SK-N-SH (cell line): ENCODE measurements at regions not wholly inside any gene's neighbourhood (a gene's known extent, or its start where the extent isn't known, plus 50 kb on each side); places are given as distances from the start of the nearest gene placed in this dataset.

Source experiments
- CTCF ChIA-PET: fragments of 300-600, 350-600 bp; formaldehyde crosslinking; extraction: SDS; loops from one replicate; lab custom pipeline; 2021; lab: Yijun Ruan, JAX
- POLR2A ChIA-PET: fragments of 350-600 bp; sonication (Branson Sonifier 250); formaldehyde crosslinking; extraction: SDS; loops from one replicate; lab custom pipeline; 2020; ENCODE audit warnings: antibody characterized with exemption, inconsistent platforms; lab: Yijun Ruan, JAX
- DNase-seq: peaks from one replicate; pipeline ENCODE4 v3.0.0; 2012
- H2AFZ ChIP-seq: fragments of 200-600 bp; sonication (generic); 2 replicates; pipeline ENCODE4 v1.8.1; 2016; ENCODE audit warnings: antibody characterized with exemption, mild to moderate bottlenecking, low read depth
- H3F3A ChIP-seq: fragments of 200-600 bp; sonication (generic); replicated peaks from 2 replicates; pipeline ENCODE3; 2016; ENCODE audit warnings: antibody characterized with exemption, mild to moderate bottlenecking; ENCODE audit not compliant: insufficient read depth
- H3K27ac ChIP-seq, 2 experiments: fragments of 200-500 bp in 1 of 2; fragments of 200-600 bp in 1 of 2; sonication (Bioruptor generic) in 1 of 2; sonication (generic), shearing (Covaris generic) in 1 of 2; 2 replicates each; pipeline versions ENCODE4 v1.5.1 to v1.6.1; 2014 to 2016; ENCODE audit warnings: low read depth in 2 of 2, inconsistent platforms in 1 of 2, low read length in 1 of 2, mild to moderate bottlenecking in 1 of 2, mixed read lengths in 1 of 2
- H3K27me3 ChIP-seq: fragments of 200-600 bp; sonication (generic), shearing (Covaris generic); 2 replicates; pipeline ENCODE4 v1.6.1; 2016; ENCODE audit warnings: mixed run types; ENCODE audit not compliant: insufficient read depth
- H3K36me3 ChIP-seq, 2 experiments: fragments of 200-500 bp in 1 of 2; fragments of 200-600 bp in 1 of 2; sonication (Bioruptor generic) in 1 of 2; sonication (generic) in 1 of 2; replicated peaks in 1 of 2; 2 replicates each; pipeline versions ENCODE3 to v1.5.1; 2014 to 2016; ENCODE audit warnings: low read length in 1 of 2, mild to moderate bottlenecking in 1 of 2; ENCODE audit not compliant: insufficient read depth in 2 of 2, control insufficient read depth in 1 of 2
- H3K4me1 ChIP-seq, 2 experiments: fragments of 200-500 bp in 1 of 2; fragments of 200-600 bp in 1 of 2; sonication (Bioruptor generic) in 1 of 2; sonication (generic), shearing (Covaris generic) in 1 of 2; 2 replicates each; pipeline versions ENCODE4 v1.5.1 to v1.6.1; 2014 to 2016; ENCODE audit warnings: low read depth in 1 of 2, low read length in 1 of 2, mixed run types in 1 of 2; ENCODE audit not compliant: insufficient read depth in 2 of 2, control insufficient read depth in 1 of 2
- H3K4me2 ChIP-seq: fragments of 200-600 bp; sonication (generic), shearing (Covaris generic); 2 replicates; pipeline ENCODE4 v1.6.1; 2017; ENCODE audit warnings: mixed run types
- H3K4me3 ChIP-seq, 2 experiments: fragments of 200-500 bp in 1 of 2; fragments of 200-600 bp in 1 of 2; sonication (Bioruptor generic) in 1 of 2; sonication (generic), shearing (Covaris generic) in 1 of 2; 2 replicates each; pipeline versions ENCODE4 v1.5.1 to v1.8.1; 2014 to 2016; ENCODE audit warnings: low read depth in 2 of 2, inconsistent platforms in 1 of 2, low read length in 1 of 2, mild to moderate bottlenecking in 1 of 2, mixed read lengths in 1 of 2, moderate library complexity in 1 of 2
- H3K79me2 ChIP-seq: fragments of 200-600 bp; sonication (generic); 2 replicates; pipeline ENCODE4 v1.8.1; 2017; ENCODE audit warnings: mild to moderate bottlenecking; ENCODE audit not compliant: insufficient read depth
- H3K9ac ChIP-seq: fragments of 200-600 bp; sonication (generic); 2 replicates; pipeline ENCODE4 v1.6.1; 2017; ENCODE audit warnings: mixed run types
- H3K9me2 ChIP-seq: fragments of 200-600 bp; sonication (generic); 2 replicates; pipeline ENCODE4 v1.6.1; 2017; ENCODE audit warnings: mixed run types
- H3K9me3 ChIP-seq: fragments of 200-600 bp; sonication (generic); 2 replicates; pipeline ENCODE4 v1.6.1; 2017; ENCODE audit warnings: mixed run types, mild to moderate bottlenecking, moderate library complexity
- H4K20me1 ChIP-seq: fragments of 200-600 bp; sonication (generic); 2 replicates; pipeline ENCODE4 v1.6.1; 2017; ENCODE audit warnings: mild to moderate bottlenecking, mixed run types; ENCODE audit not compliant: insufficient read depth
- EZH2phosphoT487 ChIP-seq: fragments of 200-600 bp; sonication (generic); IDR thresholded peaks from 2 replicates; pipeline ENCODE4 v1.6.1; 2017; ENCODE audit warnings: low read depth, mixed run types, mild to moderate bottlenecking, antibody characterized with exemption, moderate library complexity, borderline replicate concordance
- FOXJ3 ChIP-seq: sonication (generic); formaldehyde crosslinking; IDR thresholded peaks from 2 replicates; pipeline ENCODE4 v1.5.1; 2020; ENCODE audit warnings: mild to moderate bottlenecking, missing genetic modification reagents
- GABPA ChIP-seq: IDR thresholded peaks from 2 replicates; pipeline ENCODE4 v1.4.0; 2012; ENCODE audit warnings: low read depth, mild to moderate bottlenecking
- GATA2 ChIP-seq: sonication (generic); formaldehyde crosslinking; IDR thresholded peaks from 2 replicates; pipeline ENCODE4 v1.5.0; 2020; ENCODE audit warnings: mild to moderate bottlenecking, missing genetic modification reagents
- MXI1 ChIP-seq: IDR thresholded peaks from 2 replicates; pipeline ENCODE4 v1.6.1; 2012; ENCODE audit warnings: mild to moderate bottlenecking, low read depth, low read length, improper control_type of control experiment
- NRF1 ChIP-seq: IDR thresholded peaks from 2 replicates; pipeline ENCODE4 v1.6.1; 2012; ENCODE audit warnings: low read depth, mild to moderate bottlenecking, low read length
- PBX3 ChIP-seq: IDR thresholded peaks from 2 replicates; pipeline ENCODE4; 2012
- POLR2AphosphoS5 ChIP-seq: IDR thresholded peaks from 2 replicates; pipeline ENCODE4 v1.6.1; 2012; ENCODE audit warnings: low read depth, low read length
- RCOR1 ChIP-seq: fragments of 150-350 bp; IDR thresholded peaks from 2 replicates; pipeline ENCODE4 v1.6.1; 2017; ENCODE audit warnings: antibody characterized with exemption, low read length
- TCF12 ChIP-seq: IDR thresholded peaks from 2 replicates; pipeline ENCODE4 v1.4.0; 2012
- WGBS: methylation state at CpG from one replicate; pipeline ENCODE4 v1.1.6; 2017; ENCODE audit warnings: low lambda C conversion rate; 5-methylcytosine and 5-hydroxymethylcytosine counted together
- TF ChIP-seq, protein P1 (sequence below): fragments of 150-350 bp; IDR thresholded peaks from 2 replicates; pipeline ENCODE4 v1.6.1; 2017; ENCODE audit warnings: antibody characterized with exemption, low read length, low read depth, borderline replicate concordance
- TF ChIP-seq, protein P2 (sequence below): fragments of 150-350 bp; IDR thresholded peaks from 2 replicates; pipeline ENCODE4 v1.6.1; 2016; ENCODE audit warnings: mild to moderate bottlenecking, low read depth, low read length
- TF ChIP-seq, protein P3 (sequence below): fragments of 200-600 bp; sonication (generic); IDR thresholded peaks from 2 replicates; pipeline ENCODE4 v1.6.1; 2017; ENCODE audit warnings: antibody characterized with exemption, mild to moderate bottlenecking, moderate library complexity

GRCh38 chr5:4699592-4699991, 440.5 kb upstream of the ADAMTS16 start:
- H3K4me2 ChIP-seq = 0 out of 2 replicates have a peak overlapping the region, but pooled peaks have one; percentile 34

More at GRCh38 chr5:4699592-4699991, 440.5 kb upstream of the ADAMTS16 start:
- H3K27ac ChIP-seq = no peak overlapping the region
- 8% methylated on average over 6 of the region's 6 CpGs for WGBS
- H3F3A ChIP-seq = no peaks in the 10 kb centered on the region
- no peak overlapping the region for H2AFZ ChIP-seq
- H3K9me3 ChIP-seq = no peaks in the 10 kb centered on the region
- DNase-seq = no peak
- 0 out of 4 replicates have a peak, but pooled peaks cover 0 to 4% of the 10 kb centered on the region in 2 experiments for H3K4me1 ChIP-seq
- TF ChIP-seq GATA2 (CRISPR knock-in tag) (no peak), NRF1 (no peak), FOXJ3 (CRISPR knock-in tag) (no peak), EZH2phosphoT487 (no peak), GABPA (no peak), MXI1 (no peak), PBX3 (no peak), TCF12 (no peak), POLR2AphosphoS5 (no peak), RCOR1 (no peak)
- TF ChIP-seq, protein P1, sequence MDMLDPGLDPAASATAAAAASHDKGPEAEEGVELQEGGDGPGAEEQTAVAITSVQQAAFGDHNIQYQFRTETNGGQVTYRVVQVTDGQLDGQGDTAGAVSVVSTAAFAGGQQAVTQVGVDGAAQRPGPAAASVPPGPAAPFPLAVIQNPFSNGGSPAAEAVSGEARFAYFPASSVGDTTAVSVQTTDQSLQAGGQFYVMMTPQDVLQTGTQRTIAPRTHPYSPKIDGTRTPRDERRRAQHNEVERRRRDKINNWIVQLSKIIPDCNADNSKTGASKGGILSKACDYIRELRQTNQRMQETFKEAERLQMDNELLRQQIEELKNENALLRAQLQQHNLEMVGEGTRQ = no peak
- TF ChIP-seq, protein P2, sequence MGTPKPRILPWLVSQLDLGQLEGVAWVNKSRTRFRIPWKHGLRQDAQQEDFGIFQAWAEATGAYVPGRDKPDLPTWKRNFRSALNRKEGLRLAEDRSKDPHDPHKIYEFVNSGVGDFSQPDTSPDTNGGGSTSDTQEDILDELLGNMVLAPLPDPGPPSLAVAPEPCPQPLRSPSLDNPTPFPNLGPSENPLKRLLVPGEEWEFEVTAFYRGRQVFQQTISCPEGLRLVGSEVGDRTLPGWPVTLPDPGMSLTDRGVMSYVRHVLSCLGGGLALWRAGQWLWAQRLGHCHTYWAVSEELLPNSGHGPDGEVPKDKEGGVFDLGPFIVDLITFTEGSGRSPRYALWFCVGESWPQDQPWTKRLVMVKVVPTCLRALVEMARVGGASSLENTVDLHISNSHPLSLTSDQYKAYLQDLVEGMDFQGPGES = no peak
- TF ChIP-seq, protein P3, sequence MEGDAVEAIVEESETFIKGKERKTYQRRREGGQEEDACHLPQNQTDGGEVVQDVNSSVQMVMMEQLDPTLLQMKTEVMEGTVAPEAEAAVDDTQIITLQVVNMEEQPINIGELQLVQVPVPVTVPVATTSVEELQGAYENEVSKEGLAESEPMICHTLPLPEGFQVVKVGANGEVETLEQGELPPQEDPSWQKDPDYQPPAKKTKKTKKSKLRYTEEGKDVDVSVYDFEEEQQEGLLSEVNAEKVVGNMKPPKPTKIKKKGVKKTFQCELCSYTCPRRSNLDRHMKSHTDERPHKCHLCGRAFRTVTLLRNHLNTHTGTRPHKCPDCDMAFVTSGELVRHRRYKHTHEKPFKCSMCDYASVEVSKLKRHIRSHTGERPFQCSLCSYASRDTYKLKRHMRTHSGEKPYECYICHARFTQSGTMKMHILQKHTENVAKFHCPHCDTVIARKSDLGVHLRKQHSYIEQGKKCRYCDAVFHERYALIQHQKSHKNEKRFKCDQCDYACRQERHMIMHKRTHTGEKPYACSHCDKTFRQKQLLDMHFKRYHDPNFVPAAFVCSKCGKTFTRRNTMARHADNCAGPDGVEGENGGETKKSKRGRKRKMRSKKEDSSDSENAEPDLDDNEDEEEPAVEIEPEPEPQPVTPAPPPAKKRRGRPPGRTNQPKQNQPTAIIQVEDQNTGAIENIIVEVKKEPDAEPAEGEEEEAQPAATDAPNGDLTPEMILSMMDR = no peak
- no peaks in the 10 kb centered on the region for H3K9me2 ChIP-seq
- H3K36me3 ChIP-seq = no peaks in the 10 kb centered on the region
- no peak overlapping the region; a peak in 1 of 4 replicates for H3K4me3 ChIP-seq
- peaks cover 14% of the 10 kb centered on the region; the same call in 1 of the 2 replicates for H3K27me3 ChIP-seq
- POLR2A ChIA-PET = no interaction called here
- CTCF ChIA-PET = interaction anchor here (0.7 to 1.1 kb wide), 4 partner anchors 9 to 131 kb away, joined by 3 read pairs; no protein-coding TSS in a partner anchor
- H4K20me1 ChIP-seq = no peaks in the 10 kb centered on the region
- H3K9ac ChIP-seq = no peak overlapping the region
- H3K79me2 ChIP-seq = no peaks in the 10 kb centered on the region
